ENCODE measurements at regions not wholly inside any gene's neighbourhood (a gene's known extent, or its start where the extent isn't known, plus 50 kb on each side); places are given as distances from the start of the nearest gene placed in this dataset.

- TF ChIP-seq POLR2AphosphoS5 (IDR thresholded peaks at IDR 0.05; ENCODE audit: low read depth, low read length) (no peak), FOXP2 (optimal IDR thresholded peaks at IDR 0.05; ENCODE audit: borderline replicate concordance, extremely low read depth, extremely low read length, insufficient read depth) (no peak), TAF1 (IDR thresholded peaks at IDR 0.05; ENCODE audit: borderline replicate concordance, insufficient read depth, low read length) (no peak), SIN3A (IDR thresholded peaks at IDR 0.05; ENCODE audit: borderline replicate concordance, insufficient read depth, low read length) (no peak), REST (IDR thresholded peaks at IDR 0.05; ENCODE audit: insufficient read depth in 1 of 2, low read depth in 2 of 2, low read length in 2 of 2) (no peak)
Measured at GRCh38 chr18:57202881-57203280, 56.0 kb downstream of the BOD1L2 start.

GRCh38 chr18:57205641-57206040, 58.8 kb downstream of the BOD1L2 start:
- no peak for TF ChIP-seq TAF1 (IDR thresholded peaks at IDR 0.05; ENCODE audit: borderline replicate concordance, insufficient read depth, low read length)
- no peak for TF ChIP-seq REST (IDR thresholded peaks at IDR 0.05; ENCODE audit: insufficient read depth in 1 of 2, low read depth in 2 of 2, low read length in 2 of 2)
- no peak for TF ChIP-seq POLR2AphosphoS5 (IDR thresholded peaks at IDR 0.05; ENCODE audit: low read depth, low read length)
- TF ChIP-seq FOXP2 (optimal IDR thresholded peaks at IDR 0.05; ENCODE audit: borderline replicate concordance, extremely low read depth, extremely low read length, insufficient read depth): no peak
- TF ChIP-seq SIN3A (IDR thresholded peaks at IDR 0.05; ENCODE audit: borderline replicate concordance, insufficient read depth, low read length): no peak

- TF ChIP-seq FOXP2 (optimal IDR thresholded peaks at IDR 0.05; ENCODE audit: borderline replicate concordance, extremely low read depth, extremely low read length, insufficient read depth): no peak
- TF ChIP-seq SIN3A (IDR thresholded peaks at IDR 0.05; ENCODE audit: borderline replicate concordance, insufficient read depth, low read length): no peak
- TF ChIP-seq TAF1 (IDR thresholded peaks at IDR 0.05; ENCODE audit: borderline replicate concordance, insufficient read depth, low read length): no peak
- TF ChIP-seq REST (IDR thresholded peaks at IDR 0.05; ENCODE audit: insufficient read depth in 1 of 2, low read depth in 2 of 2, low read length in 2 of 2): no peak
- TF ChIP-seq POLR2AphosphoS5 (IDR thresholded peaks at IDR 0.05; ENCODE audit: low read depth, low read length): no peak
Measured at GRCh38 chr18:57207124-57207916, 60.4 kb downstream of the BOD1L2 start.

- TF ChIP-seq POLR2AphosphoS5 (IDR thresholded peaks at IDR 0.05; ENCODE audit: low read depth, low read length) (no peak), SIN3A (IDR thresholded peaks at IDR 0.05; ENCODE audit: borderline replicate concordance, insufficient read depth, low read length) (no peak), REST (IDR thresholded peaks at IDR 0.05; ENCODE audit: insufficient read depth in 1 of 2, low read depth in 2 of 2, low read length in 2 of 2) (no peak), TAF1 (IDR thresholded peaks at IDR 0.05; ENCODE audit: borderline replicate concordance, insufficient read depth, low read length) (no peak), FOXP2 (optimal IDR thresholded peaks at IDR 0.05; ENCODE audit: borderline replicate concordance, extremely low read depth, extremely low read length, insufficient read depth) (no peak)
Measured at GRCh38 chr18:57208047-57208446, 61.2 kb downstream of the BOD1L2 start.

Measured in PFSK-1 (cell line).